K562 (cell line): ENCODE measurements at regions not wholly inside any gene's neighbourhood (a gene's known extent, or its start where the extent isn't known, plus 50 kb on each side); places are given as distances from the start of the nearest gene placed in this dataset.

Experiments used
- ATAC-seq: fragments of 200-7000 bp; cut with Tn5 transposase; 3 replicates; pipeline ENCODE4 v1.9.1; 2020; ENCODE audit warnings: moderate library complexity
- BruUV-seq: library from RNA; stranded (reverse); fragments of 400-500 nt; replicated peaks from 2 replicates; lab custom pipeline; 2021; lab: Mats Ljungman, UMichigan
- CTCF ChIA-PET: fragments of 300-600 bp; formaldehyde crosslinking; extraction: SDS; loops from one replicate; lab custom pipeline; 2021; ENCODE audit warnings: low intra/inter-chr PET ratio; lab: Yijun Ruan, JAX
- POLR2A ChIA-PET: fragments of 300-600, 350-650 bp; sonication (Branson Sonifier 250); formaldehyde crosslinking; extraction: SDS; loops from one replicate; lab custom pipeline; 2021; ENCODE audit warnings: antibody characterized with exemption, inconsistent platforms; lab: Yijun Ruan, JAX
- DNase-seq, 4 experiments: peaks; one replicate each; pipeline versions ENCODE4 v3.0.0 to v3.0.0-alpha.2; 2011 to 2018; ENCODE audit warnings: low spot score in 3 of 4, mixed read lengths in 3 of 4; ENCODE audit errors: extremely low read depth in 1 of 4
- FAIRE-seq: peaks from 2 replicates; lab custom pipeline; 2011; peaks lifted over from hg19 to GRCh38; lab: Jason Lieb, UNC
- H2AFZ ChIP-seq: 2 replicates; pipeline ENCODE4 v1.6.0; 2011; ENCODE audit warnings: low read depth, low read length, control low read depth, inconsistent platforms
- H3K27ac ChIP-seq: fragments of 200-600 bp; 3 replicates; pipeline ENCODE4 v1.8.0; 2011; ENCODE audit warnings: low read depth, mild to moderate bottlenecking, control low read depth, inconsistent platforms, low read length, moderate library complexity, mixed read lengths; ENCODE audit errors: extremely low read depth
- H3K27me3 ChIP-seq, 2 experiments: fragments of 300-600 bp in 1 of 2; 2 replicates in 1 of 2; 3 replicates in 1 of 2; pipeline versions ENCODE4 v1.6.0 to v1.8.0; 2011; ENCODE audit warnings: inconsistent platforms in 2 of 2, low read length in 2 of 2, mild to moderate bottlenecking in 1 of 2, mixed read lengths in 1 of 2, moderate library complexity in 1 of 2; ENCODE audit not compliant: control insufficient read depth in 2 of 2, insufficient read depth in 2 of 2
- H3K36me3 ChIP-seq: fragments of 300-600 bp; 3 replicates; pipeline ENCODE4 v1.8.0; 2011; ENCODE audit warnings: mild to moderate bottlenecking, low read length, inconsistent platforms; ENCODE audit not compliant: control insufficient read depth, insufficient read depth
- H3K4me1 ChIP-seq, 2 experiments: fragments of 200-600 bp in 1 of 2; replicated peaks in 1 of 2; 2 replicates in 1 of 2; 3 replicates in 1 of 2; pipeline versions ENCODE4 v1.5.1 to v1.8.0; 2011; ENCODE audit warnings: inconsistent platforms in 2 of 2, low read length in 2 of 2, mild to moderate bottlenecking in 1 of 2, mixed read lengths in 1 of 2, moderate library complexity in 1 of 2; ENCODE audit not compliant: control insufficient read depth in 2 of 2, insufficient read depth in 2 of 2
- H3K4me2 ChIP-seq: 2 replicates; pipeline ENCODE4 v1.6.1; 2011; ENCODE audit warnings: low read length, control low read depth, inconsistent platforms, mixed read lengths; ENCODE audit not compliant: insufficient read depth
- H3K4me3 ChIP-seq: fragments of 200-600 bp; sonication (generic), shearing (Covaris generic); 2 replicates; pipeline ENCODE4 v1.5.1; 2016; ENCODE audit warnings: control low read depth, inconsistent platforms
- H3K79me2 ChIP-seq: fragments of 200-600 bp; 3 replicates; pipeline ENCODE4 v1.8.0; 2011; ENCODE audit warnings: low read length, inconsistent platforms; ENCODE audit not compliant: control insufficient read depth, insufficient read depth
- H3K9ac ChIP-seq, 2 experiments: 2 replicates each; pipeline versions ENCODE4 v1.6.0 to v1.6.1; 2011; ENCODE audit warnings: low read depth in 2 of 2, low read length in 2 of 2, control low read depth in 1 of 2, inconsistent platforms in 1 of 2, mild to moderate bottlenecking in 1 of 2, mixed read lengths in 1 of 2; ENCODE audit not compliant: insufficient read depth in 1 of 2
- H3K9me1 ChIP-seq: one replicate; pipeline ENCODE4 v1.6.0; 2011; ENCODE audit warnings: inconsistent platforms, mild to moderate bottlenecking, low read length, moderate library complexity; ENCODE audit not compliant: control insufficient read depth, insufficient read depth
- H3K9me3 ChIP-seq: replicated peaks from 2 replicates; pipeline ENCODE4 v1.5.1; 2011; ENCODE audit warnings: low read depth, low read length, inconsistent platforms; ENCODE audit not compliant: control insufficient read depth, insufficient read depth
- H4K20me1 ChIP-seq: replicated peaks from 2 replicates; pipeline ENCODE4 v1.6.1; 2011; ENCODE audit warnings: low read length, inconsistent platforms, mixed read lengths; ENCODE audit not compliant: control insufficient read depth, insufficient read depth
- WGBS: fragments of 100-300 bp; shearing (Covaris generic); methylation state at CpG from one replicate; pipeline ENCODE4 v1.1.6; 2016; ENCODE audit warnings: low coverage, mixed read lengths; ENCODE audit not compliant: insufficient coverage; ENCODE audit errors: missing lambda C conversion rate; 5-methylcytosine and 5-hydroxymethylcytosine counted together
- in situ Hi-C: fragments of 300-500 bp; cut with MboI; formaldehyde crosslinking; loops from 4 replicates; pipeline ENCODE4 v1.15.0; 2018; ENCODE audit warnings: inconsistent platforms, mixed read lengths
- intact Hi-C: fragments of 100-400 bp; cut with micrococcal nuclease; formaldehyde crosslinking; loops from 2 replicates; pipeline ENCODE4 v1.14.2; 2022
- TF ChIP-seq, protein P1 (sequence below): fragments of 450-650 bp; IDR thresholded peaks from 2 replicates; pipeline ENCODE4 v1.6.1; 2016; ENCODE audit warnings: mild to moderate bottlenecking, moderate library complexity
- TF ChIP-seq, protein P2 (sequence below): sonication (generic); formaldehyde crosslinking; IDR thresholded peaks from 2 replicates; pipeline ENCODE4 v1.4.0; 2020; ENCODE audit warnings: mild to moderate bottlenecking, missing genetic modification reagents

DNA sequence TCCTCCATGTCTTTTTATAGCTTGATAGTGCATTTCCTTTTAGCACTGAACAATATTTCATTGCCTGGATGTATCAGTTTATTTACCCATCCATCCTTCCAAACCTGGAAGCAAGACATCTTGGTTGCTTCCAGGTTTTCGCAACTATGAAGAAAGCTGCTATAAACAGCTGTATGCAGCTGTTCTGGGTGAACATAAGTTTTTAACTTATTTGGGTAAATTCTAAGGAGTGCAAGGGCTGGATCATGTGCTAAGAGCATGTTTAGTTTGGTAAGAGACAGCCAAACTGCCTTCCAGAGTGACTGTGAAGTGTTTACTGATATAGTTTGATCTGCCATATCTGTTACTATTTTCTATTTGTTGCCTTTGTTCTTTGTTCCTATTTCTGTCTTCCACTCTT lies 58.5 kb downstream of the CSF2 start:
- Histone ChIP-seq H3K9ac (no peak overlapping the region), H3K79me2 (no peaks in the 10 kb centered on the region), H2AFZ (no peak overlapping the region), H3K27ac (no peak overlapping the region), H3K4me3 (no peak overlapping the region), H3K4me1 (no peaks in the 10 kb centered on the region), H3K36me3 (peaks cover 6% of the 10 kb centered on the region; the same call in 1 of the 3 replicates), H3K9me1 (no peaks in the 10 kb centered on the region), H3K9me3 (peaks cover 19% of the 10 kb centered on the region), H3K27me3 (no peaks in the 10 kb centered on the region), H4K20me1 (no peaks in the 10 kb centered on the region), H3K4me2 (no peak overlapping the region)
- FAIRE-seq, result no peak
- ATAC-seq, result no peak
- in situ Hi-C loops, result no loop called here
- POLR2A ChIA-PET, result no interaction called here
- no TSS peak for BruUV-seq
- TF ChIP-seq, protein P1, sequence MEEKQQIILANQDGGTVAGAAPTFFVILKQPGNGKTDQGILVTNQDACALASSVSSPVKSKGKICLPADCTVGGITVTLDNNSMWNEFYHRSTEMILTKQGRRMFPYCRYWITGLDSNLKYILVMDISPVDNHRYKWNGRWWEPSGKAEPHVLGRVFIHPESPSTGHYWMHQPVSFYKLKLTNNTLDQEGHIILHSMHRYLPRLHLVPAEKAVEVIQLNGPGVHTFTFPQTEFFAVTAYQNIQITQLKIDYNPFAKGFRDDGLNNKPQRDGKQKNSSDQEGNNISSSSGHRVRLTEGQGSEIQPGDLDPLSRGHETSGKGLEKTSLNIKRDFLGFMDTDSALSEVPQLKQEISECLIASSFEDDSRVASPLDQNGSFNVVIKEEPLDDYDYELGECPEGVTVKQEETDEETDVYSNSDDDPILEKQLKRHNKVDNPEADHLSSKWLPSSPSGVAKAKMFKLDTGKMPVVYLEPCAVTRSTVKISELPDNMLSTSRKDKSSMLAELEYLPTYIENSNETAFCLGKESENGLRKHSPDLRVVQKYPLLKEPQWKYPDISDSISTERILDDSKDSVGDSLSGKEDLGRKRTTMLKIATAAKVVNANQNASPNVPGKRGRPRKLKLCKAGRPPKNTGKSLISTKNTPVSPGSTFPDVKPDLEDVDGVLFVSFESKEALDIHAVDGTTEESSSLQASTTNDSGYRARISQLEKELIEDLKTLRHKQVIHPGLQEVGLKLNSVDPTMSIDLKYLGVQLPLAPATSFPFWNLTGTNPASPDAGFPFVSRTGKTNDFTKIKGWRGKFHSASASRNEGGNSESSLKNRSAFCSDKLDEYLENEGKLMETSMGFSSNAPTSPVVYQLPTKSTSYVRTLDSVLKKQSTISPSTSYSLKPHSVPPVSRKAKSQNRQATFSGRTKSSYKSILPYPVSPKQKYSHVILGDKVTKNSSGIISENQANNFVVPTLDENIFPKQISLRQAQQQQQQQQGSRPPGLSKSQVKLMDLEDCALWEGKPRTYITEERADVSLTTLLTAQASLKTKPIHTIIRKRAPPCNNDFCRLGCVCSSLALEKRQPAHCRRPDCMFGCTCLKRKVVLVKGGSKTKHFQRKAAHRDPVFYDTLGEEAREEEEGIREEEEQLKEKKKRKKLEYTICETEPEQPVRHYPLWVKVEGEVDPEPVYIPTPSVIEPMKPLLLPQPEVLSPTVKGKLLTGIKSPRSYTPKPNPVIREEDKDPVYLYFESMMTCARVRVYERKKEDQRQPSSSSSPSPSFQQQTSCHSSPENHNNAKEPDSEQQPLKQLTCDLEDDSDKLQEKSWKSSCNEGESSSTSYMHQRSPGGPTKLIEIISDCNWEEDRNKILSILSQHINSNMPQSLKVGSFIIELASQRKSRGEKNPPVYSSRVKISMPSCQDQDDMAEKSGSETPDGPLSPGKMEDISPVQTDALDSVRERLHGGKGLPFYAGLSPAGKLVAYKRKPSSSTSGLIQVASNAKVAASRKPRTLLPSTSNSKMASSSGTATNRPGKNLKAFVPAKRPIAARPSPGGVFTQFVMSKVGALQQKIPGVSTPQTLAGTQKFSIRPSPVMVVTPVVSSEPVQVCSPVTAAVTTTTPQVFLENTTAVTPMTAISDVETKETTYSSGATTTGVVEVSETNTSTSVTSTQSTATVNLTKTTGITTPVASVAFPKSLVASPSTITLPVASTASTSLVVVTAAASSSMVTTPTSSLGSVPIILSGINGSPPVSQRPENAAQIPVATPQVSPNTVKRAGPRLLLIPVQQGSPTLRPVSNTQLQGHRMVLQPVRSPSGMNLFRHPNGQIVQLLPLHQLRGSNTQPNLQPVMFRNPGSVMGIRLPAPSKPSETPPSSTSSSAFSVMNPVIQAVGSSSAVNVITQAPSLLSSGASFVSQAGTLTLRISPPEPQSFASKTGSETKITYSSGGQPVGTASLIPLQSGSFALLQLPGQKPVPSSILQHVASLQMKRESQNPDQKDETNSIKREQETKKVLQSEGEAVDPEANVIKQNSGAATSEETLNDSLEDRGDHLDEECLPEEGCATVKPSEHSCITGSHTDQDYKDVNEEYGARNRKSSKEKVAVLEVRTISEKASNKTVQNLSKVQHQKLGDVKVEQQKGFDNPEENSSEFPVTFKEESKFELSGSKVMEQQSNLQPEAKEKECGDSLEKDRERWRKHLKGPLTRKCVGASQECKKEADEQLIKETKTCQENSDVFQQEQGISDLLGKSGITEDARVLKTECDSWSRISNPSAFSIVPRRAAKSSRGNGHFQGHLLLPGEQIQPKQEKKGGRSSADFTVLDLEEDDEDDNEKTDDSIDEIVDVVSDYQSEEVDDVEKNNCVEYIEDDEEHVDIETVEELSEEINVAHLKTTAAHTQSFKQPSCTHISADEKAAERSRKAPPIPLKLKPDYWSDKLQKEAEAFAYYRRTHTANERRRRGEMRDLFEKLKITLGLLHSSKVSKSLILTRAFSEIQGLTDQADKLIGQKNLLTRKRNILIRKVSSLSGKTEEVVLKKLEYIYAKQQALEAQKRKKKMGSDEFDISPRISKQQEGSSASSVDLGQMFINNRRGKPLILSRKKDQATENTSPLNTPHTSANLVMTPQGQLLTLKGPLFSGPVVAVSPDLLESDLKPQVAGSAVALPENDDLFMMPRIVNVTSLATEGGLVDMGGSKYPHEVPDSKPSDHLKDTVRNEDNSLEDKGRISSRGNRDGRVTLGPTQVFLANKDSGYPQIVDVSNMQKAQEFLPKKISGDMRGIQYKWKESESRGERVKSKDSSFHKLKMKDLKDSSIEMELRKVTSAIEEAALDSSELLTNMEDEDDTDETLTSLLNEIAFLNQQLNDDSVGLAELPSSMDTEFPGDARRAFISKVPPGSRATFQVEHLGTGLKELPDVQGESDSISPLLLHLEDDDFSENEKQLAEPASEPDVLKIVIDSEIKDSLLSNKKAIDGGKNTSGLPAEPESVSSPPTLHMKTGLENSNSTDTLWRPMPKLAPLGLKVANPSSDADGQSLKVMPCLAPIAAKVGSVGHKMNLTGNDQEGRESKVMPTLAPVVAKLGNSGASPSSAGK, result 0 out of 2 replicates have a peak, but pooled peaks have one; percentile 17
- TF ChIP-seq, protein P2, sequence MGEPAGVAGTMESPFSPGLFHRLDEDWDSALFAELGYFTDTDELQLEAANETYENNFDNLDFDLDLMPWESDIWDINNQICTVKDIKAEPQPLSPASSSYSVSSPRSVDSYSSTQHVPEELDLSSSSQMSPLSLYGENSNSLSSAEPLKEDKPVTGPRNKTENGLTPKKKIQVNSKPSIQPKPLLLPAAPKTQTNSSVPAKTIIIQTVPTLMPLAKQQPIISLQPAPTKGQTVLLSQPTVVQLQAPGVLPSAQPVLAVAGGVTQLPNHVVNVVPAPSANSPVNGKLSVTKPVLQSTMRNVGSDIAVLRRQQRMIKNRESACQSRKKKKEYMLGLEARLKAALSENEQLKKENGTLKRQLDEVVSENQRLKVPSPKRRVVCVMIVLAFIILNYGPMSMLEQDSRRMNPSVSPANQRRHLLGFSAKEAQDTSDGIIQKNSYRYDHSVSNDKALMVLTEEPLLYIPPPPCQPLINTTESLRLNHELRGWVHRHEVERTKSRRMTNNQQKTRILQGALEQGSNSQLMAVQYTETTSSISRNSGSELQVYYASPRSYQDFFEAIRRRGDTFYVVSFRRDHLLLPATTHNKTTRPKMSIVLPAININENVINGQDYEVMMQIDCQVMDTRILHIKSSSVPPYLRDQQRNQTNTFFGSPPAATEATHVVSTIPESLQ (CRISPR knock-in tag), result no peak
- no peak for DNase-seq
- CTCF ChIA-PET, result no interaction called here
- intact Hi-C loops, result no loop called here
- 93% methylated on average over 1 of the region's 1 CpG for WGBS
